SK-N-SH treated with all-trans-retinoic acid at 6 μM for 48 hours (cell line): ENCODE measurements at regions not wholly inside any gene's neighbourhood (a gene's known extent, or its start where the extent isn't known, plus 50 kb on each side); places are given as distances from the start of the nearest gene placed in this dataset.

ENCODE experiments used
- ATAC-seq: fragments of 200-7000 bp; cut with Tn5 transposase; 3 replicates; pipeline ENCODE4 v1.9.1; 2020; ENCODE audit warnings: mild to moderate bottlenecking, moderate library complexity
- ARNTL ChIP-seq: fragments of 450-650 bp; formaldehyde crosslinking; IDR thresholded peaks from 2 replicates; pipeline ENCODE4 v1.5.0; 2020; ENCODE audit warnings: low read depth, mild to moderate bottlenecking, moderate library complexity, borderline replicate concordance
- BACH2 ChIP-seq: fragments of 250-450 bp; sonication (Bioruptor Pico); IDR thresholded peaks from 2 replicates; pipeline ENCODE4 v1.9.0; 2021; ENCODE audit warnings: mild to moderate bottlenecking, borderline replicate concordance
- CREB5 ChIP-seq: fragments of 250-450 bp; sonication (Bioruptor Pico); IDR thresholded peaks from 2 replicates; pipeline ENCODE4 v1.5.1; 2020; ENCODE audit warnings: low read depth, mild to moderate bottlenecking, moderate library complexity
- CSDC2 ChIP-seq: fragments of 250-450 bp; sonication (Bioruptor Pico); IDR thresholded peaks from 2 replicates; pipeline ENCODE4 v1.5.0; 2020; ENCODE audit warnings: mild to moderate bottlenecking, moderate library complexity
- CSRNP3 ChIP-seq: fragments of 250-450 bp; sonication (Bioruptor Pico); IDR thresholded peaks from 2 replicates; pipeline ENCODE4 v1.5.1; 2021; ENCODE audit warnings: mild to moderate bottlenecking, moderate library complexity
- ESRRG ChIP-seq: fragments of 250-450 bp; sonication (Bioruptor Pico); IDR thresholded peaks from 2 replicates; pipeline ENCODE4 v1.6.1; 2021; ENCODE audit warnings: mild to moderate bottlenecking
- GLIS3 ChIP-seq: fragments of 250-450 bp; sonication (Bioruptor Pico); IDR thresholded peaks from 2 replicates; pipeline ENCODE4 v1.5.0; 2020; ENCODE audit warnings: mild to moderate bottlenecking, moderate library complexity
- ISL1 ChIP-seq: fragments of 250-450 bp; sonication (Bioruptor Pico); IDR thresholded peaks from 2 replicates; pipeline ENCODE4 v2.1.2; 2022; ENCODE audit warnings: mild to moderate bottlenecking, moderate library complexity
- OSR1 ChIP-seq: fragments of 250-450 bp; sonication (Bioruptor Pico); IDR thresholded peaks from 2 replicates; pipeline ENCODE4 v1.8.0; 2022; ENCODE audit warnings: moderate library complexity, mild to moderate bottlenecking, inconsistent platforms
- PATZ1 ChIP-seq: fragments of 250-450 bp; sonication (Bioruptor Pico); IDR thresholded peaks from 2 replicates; pipeline ENCODE4 v1.8.0; 2020; ENCODE audit warnings: mild to moderate bottlenecking, moderate library complexity, borderline replicate concordance
- POU6F1 ChIP-seq: fragments of 250-450 bp; sonication (Bioruptor Pico); IDR thresholded peaks from 2 replicates; pipeline ENCODE4 v1.8.0; 2021; ENCODE audit warnings: low read depth, mild to moderate bottlenecking, moderate library complexity, borderline replicate concordance
- PPARA ChIP-seq: fragments of 250-450 bp; sonication (Bioruptor Pico); IDR thresholded peaks from 2 replicates; pipeline ENCODE4 v1.5.0; 2020; ENCODE audit warnings: mild to moderate bottlenecking, borderline replicate concordance
- RARB ChIP-seq: fragments of 250-450 bp; sonication (Bioruptor Pico); IDR thresholded peaks from 2 replicates; pipeline ENCODE4 v1.8.0; 2021; ENCODE audit warnings: mild to moderate bottlenecking, moderate library complexity
- SNAI2 ChIP-seq: fragments of 250-450 bp; sonication (Bioruptor Pico); IDR thresholded peaks from 2 replicates; pipeline ENCODE4 v1.5.0; 2020; ENCODE audit warnings: mild to moderate bottlenecking, moderate library complexity
- TCF4 ChIP-seq: fragments of 250-450 bp; sonication (Bioruptor Pico); IDR thresholded peaks from 2 replicates; pipeline ENCODE4 v1.8.0; 2021; ENCODE audit warnings: mild to moderate bottlenecking, moderate library complexity, borderline replicate concordance
- TSHZ2 ChIP-seq: fragments of 250-450 bp; sonication (Bioruptor Pico); IDR thresholded peaks from 2 replicates; pipeline ENCODE4 v1.5.0; 2020; ENCODE audit warnings: mild to moderate bottlenecking, moderate library complexity
- ZFP3 ChIP-seq: fragments of 250-450 bp; sonication (Bioruptor Pico); IDR thresholded peaks from 2 replicates; pipeline ENCODE4 v1.5.0; 2020; ENCODE audit warnings: mild to moderate bottlenecking, moderate library complexity
- ZFP30 ChIP-seq: fragments of 450-650 bp; formaldehyde crosslinking; IDR thresholded peaks from 2 replicates; pipeline ENCODE4 v1.5.0; 2022; ENCODE audit warnings: mild to moderate bottlenecking, moderate library complexity
- ZNF70 ChIP-seq: fragments of 450-650 bp; formaldehyde crosslinking; IDR thresholded peaks from 2 replicates; pipeline ENCODE4 v1.5.0; 2020; ENCODE audit warnings: mild to moderate bottlenecking, moderate library complexity
- ZNF8 ChIP-seq: fragments of 450-650 bp; formaldehyde crosslinking; IDR thresholded peaks from 2 replicates; pipeline ENCODE4 v1.5.0; 2020; ENCODE audit warnings: mild to moderate bottlenecking, moderate library complexity

GRCh38 chr16:27690608-27691007 lies 140.7 kb downstream of the KATNIP start:
- TF ChIP-seq TCF4, result no peak
- no peak for TF ChIP-seq POU6F1
- no peak for TF ChIP-seq ZNF8 (CRISPR knock-in tag)
- TF ChIP-seq CSRNP3 (CRISPR knock-in tag), result no peak
- no peak for TF ChIP-seq ISL1
- no peak for ATAC-seq

GRCh38 chr16:27691721-27692120 lies 141.8 kb downstream of the KATNIP start:
- no peak for ATAC-seq
- TF ChIP-seq ESRRG (CRISPR knock-in tag) (no peak), ZNF8 (CRISPR knock-in tag) (no peak), BACH2 (no peak), ZFP3 (CRISPR knock-in tag) (no peak), TCF4 (no peak), GLIS3 (CRISPR knock-in tag) (no peak), ZFP30 (no peak), CSDC2 (CRISPR knock-in tag) (no peak), ISL1 (no peak), PATZ1 (no peak)

GRCh38 chr16:27692576-27692975 lies 142.6 kb downstream of the KATNIP start:
- TF ChIP-seq ZFP3 (CRISPR knock-in tag), result no peak
- TF ChIP-seq TSHZ2 (CRISPR knock-in tag), result no peak
- TF ChIP-seq CSRNP3 (CRISPR knock-in tag), result no peak
- no peak for TF ChIP-seq ZNF70 (CRISPR knock-in tag)
- TF ChIP-seq PPARA (CRISPR knock-in tag), result no peak
- TF ChIP-seq OSR1 (CRISPR knock-in tag), result no peak
- TF ChIP-seq CREB5 (CRISPR knock-in tag), result no peak
- TF ChIP-seq BACH2, result no peak
- TF ChIP-seq RARB (CRISPR knock-in tag), result no peak
- no peak for TF ChIP-seq SNAI2
- no peak for TF ChIP-seq ISL1
- TF ChIP-seq, all 23 proteins: peak for 0
- no peak for ATAC-seq

GRCh38 chr16:27695161-27695560 lies 145.2 kb downstream of the KATNIP start:
- no peak for ATAC-seq
- TF ChIP-seq CSRNP3 (CRISPR knock-in tag) (no peak), TCF4 (no peak), CSDC2 (CRISPR knock-in tag) (no peak), PPARA (CRISPR knock-in tag) (no peak), ARNTL (no peak), OSR1 (CRISPR knock-in tag) (no peak), ZFP30 (no peak), BACH2 (no peak), CREB5 (CRISPR knock-in tag) (no peak), ZFP3 (CRISPR knock-in tag) (no peak), ZNF8 (CRISPR knock-in tag) (no peak), POU6F1 (no peak)
